ENCODE measurements at regions not wholly inside any gene's neighbourhood (a gene's known extent, or its start where the extent isn't known, plus 50 kb on each side); places are given as distances from the start of the nearest gene placed in this dataset.

GRCh38 chr2:121031568-121032340 is 253.2 kb downstream of the TFCP2L1 start:
- no peak for DNase-seq (ENCODE audit: low read depth)

GRCh38 chr2:121033461-121033996 is 251.5 kb downstream of the TFCP2L1 start:
- no peak overlapping the region for H3K4me3 ChIP-seq (ENCODE audit: low read depth, low read length)
- DNase-seq (ENCODE audit: low read depth): no peak
- TF ChIP-seq CTCF (IDR thresholded peaks at IDR 0.05; ENCODE audit: control insufficient read depth, extremely low read depth, insufficient read depth): no peak

More at GRCh38 chr2:121031568-121032340, 253.2 kb downstream of the TFCP2L1 start:
- H3K4me3 ChIP-seq (ENCODE audit: low read depth, low read length): no peak overlapping the region
- TF ChIP-seq CTCF (IDR thresholded peaks at IDR 0.05; ENCODE audit: control insufficient read depth, extremely low read depth, insufficient read depth): no peak

- no peak overlapping the region for H3K4me3 ChIP-seq (ENCODE audit: low read depth, low read length)
- no peak for DNase-seq (ENCODE audit: low read depth)
- TF ChIP-seq CTCF (IDR thresholded peaks at IDR 0.05; ENCODE audit: control insufficient read depth, extremely low read depth, insufficient read depth): no peak
Observed at GRCh38 chr2:121034551-121034950, 250.5 kb downstream of the TFCP2L1 start.

GRCh38 chr2:121036226-121036692 is 248.7 kb downstream of the TFCP2L1 start:
- no peak overlapping the region for H3K4me3 ChIP-seq (ENCODE audit: low read depth, low read length)
- DNase-seq (ENCODE audit: low read depth): peak; percentile 98
- no peak for TF ChIP-seq CTCF (IDR thresholded peaks at IDR 0.05; ENCODE audit: control insufficient read depth, extremely low read depth, insufficient read depth)

- DNase-seq (ENCODE audit: low read depth): no peak
- no peak for TF ChIP-seq CTCF (IDR thresholded peaks at IDR 0.05; ENCODE audit: control insufficient read depth, extremely low read depth, insufficient read depth)
- H3K4me3 ChIP-seq (ENCODE audit: low read depth, low read length): no peak overlapping the region
Observed at GRCh38 chr2:121037480-121037879, 247.5 kb downstream of the TFCP2L1 start.

- TF ChIP-seq CTCF (IDR thresholded peaks at IDR 0.05; ENCODE audit: control insufficient read depth, extremely low read depth, insufficient read depth): no peak
- DNase-seq (ENCODE audit: low read depth): no peak
- H3K4me3 ChIP-seq (ENCODE audit: low read depth, low read length): no peak overlapping the region
Observed at GRCh38 chr2:121038031-121038430, 247.0 kb downstream of the TFCP2L1 start.

Measured in LNCaP clone FGC (cell line).